CD4-positive, alpha-beta T cell treated with Interleukin-6 at 100 ng/mL for 8 hours (primary cell): ENCODE measurements at regions not wholly inside any gene's neighbourhood (a gene's known extent, or its start where the extent isn't known, plus 50 kb on each side); places are given as distances from the start of the nearest gene placed in this dataset.
A peak's percentile ranks its signal among the peaks of the same experiment; 100 is the strongest.
"Not testable (repeated sequence)": the region's sequence is repeated elsewhere in the genome, so short reads cannot be mapped to it uniquely, and the experiment has no call there.

ENCODE experiments used
- DNase-seq: peaks from one replicate; pipeline ENCODE4 v3.0.0-alpha.2; 2020; ENCODE audit warnings: mixed read lengths, low spot score

DNA sequence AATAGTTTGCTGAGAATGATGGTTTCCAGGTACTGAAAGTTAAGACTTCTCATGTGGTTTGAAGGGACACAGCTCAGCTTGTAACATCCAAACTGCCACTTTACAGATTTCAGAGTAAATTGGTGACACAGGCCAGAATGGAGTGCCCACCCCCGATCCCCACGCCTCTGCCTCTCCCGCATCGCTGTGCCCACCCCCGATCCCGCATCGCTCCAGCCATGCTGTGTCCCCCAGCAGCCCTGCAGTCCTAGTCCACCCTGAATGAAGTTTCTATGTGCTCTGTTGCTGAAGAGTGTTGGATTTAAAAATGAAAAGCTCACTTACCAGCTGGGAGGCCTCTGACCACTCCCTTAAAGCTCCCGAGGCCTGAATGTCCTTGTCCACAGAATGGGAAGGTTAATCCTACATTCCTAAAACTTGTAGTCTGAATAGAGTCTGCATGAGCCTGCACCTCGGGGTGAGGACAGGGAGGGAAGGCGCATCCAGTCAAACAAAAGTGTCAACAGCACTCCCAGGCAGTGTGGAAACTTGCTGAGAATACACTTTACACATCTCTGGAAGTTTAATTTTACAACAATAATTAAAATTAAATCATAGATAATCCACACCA, 176.4 kb upstream of the ID2 start:
- no peak for DNase-seq

DNA sequence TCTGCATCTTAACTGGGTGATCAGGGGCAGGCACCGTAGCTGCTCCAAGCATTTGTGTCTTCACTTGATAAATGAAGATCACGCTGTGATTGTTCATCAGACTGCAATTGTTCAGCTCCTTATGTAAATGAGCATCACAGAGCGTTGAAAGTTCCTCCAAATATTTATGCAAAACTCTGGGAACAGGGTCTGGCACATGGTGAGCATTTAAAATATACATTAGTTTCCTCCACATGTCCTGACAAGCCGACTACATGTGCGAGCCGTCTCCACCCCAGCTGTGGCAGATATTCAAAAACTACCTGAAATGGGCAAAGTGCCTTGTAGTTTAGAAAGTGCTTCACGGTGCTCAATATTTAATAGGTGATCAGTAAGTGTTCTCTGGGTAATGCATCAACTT, 175.1 kb upstream of the ID2 start:
- DNase-seq = no peak

DNA sequence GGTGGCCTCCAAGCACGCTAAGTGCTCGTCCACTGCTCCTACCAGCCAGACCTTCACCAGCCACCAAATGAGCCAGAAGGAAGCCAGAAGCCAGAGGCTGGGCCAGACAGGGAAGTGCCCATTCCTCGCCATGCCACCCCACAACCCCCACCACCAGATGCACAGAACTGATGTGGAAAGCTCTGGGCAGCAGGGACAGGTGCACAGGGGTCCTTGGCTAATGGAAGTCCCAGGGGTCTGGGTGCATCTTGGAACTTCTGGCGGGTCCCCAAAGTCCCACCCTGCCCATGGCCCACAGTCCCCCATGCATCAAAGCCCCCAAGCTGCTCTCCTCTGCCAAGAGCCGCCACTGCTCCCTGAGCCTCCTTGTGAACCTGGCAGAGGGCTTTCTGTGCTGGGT, 173.1 kb upstream of the ID2 start:
- no peak for DNase-seq

DNA sequence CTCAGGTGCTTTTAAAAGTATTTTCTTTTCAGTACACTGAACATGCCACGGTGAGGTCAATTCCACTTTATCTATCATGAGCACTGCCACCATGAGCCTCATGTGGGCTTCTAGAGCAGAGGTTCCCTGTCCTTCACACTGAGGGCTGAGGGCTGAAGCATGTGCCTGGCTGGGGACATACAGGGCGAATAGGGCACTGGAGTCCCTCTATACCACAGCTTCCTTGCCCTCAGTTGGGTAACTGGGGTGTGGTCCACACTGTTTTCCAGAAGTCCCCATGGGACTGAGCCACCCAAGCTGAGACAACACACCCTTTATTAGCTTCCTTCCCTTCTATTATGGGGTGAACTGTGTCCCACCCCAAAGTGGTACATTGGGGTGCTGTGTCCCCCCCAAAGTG, 172.2 kb upstream of the ID2 start:
- DNase-seq = no peak

DNA sequence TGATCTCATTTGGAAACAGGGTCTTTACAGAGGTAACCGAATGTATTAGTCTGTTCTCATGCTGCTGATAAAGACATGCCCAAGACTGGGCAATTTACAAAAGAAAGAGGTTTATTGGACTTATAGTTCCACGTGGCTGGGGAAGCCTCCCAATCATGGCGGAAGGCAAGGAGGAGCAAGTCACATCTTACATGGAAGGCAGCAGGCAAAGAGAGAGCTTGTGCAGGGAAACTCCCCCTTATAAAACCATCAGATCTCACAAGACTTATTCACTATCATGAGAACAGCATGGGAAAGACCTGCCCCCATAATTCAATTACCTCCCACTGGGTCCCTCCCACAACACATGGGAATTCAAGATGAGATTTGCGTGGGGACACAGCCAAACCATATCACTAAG, 171.8 kb upstream of the ID2 start:
- not testable (repeated sequence) for DNase-seq

DNA sequence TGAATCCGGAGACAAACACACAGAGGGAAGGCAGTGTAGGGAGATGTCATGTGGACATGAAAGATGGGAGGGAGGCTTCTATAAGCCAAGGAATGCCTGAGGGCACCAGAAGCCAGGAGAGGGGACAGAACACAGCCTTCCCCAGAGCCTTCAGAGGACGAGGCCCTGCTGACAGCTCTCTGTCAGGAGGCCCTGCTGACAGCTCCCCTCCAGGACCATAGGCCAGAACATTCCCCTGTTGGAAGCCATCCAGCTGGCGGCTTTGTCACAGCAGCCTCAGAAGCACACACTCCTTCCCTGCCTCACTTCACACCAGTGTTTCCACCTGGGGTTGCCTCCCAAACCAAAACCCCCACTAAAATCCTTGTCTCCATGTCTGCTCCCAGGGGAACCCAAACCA, 171.3 kb upstream of the ID2 start:
- no peak for DNase-seq

DNA sequence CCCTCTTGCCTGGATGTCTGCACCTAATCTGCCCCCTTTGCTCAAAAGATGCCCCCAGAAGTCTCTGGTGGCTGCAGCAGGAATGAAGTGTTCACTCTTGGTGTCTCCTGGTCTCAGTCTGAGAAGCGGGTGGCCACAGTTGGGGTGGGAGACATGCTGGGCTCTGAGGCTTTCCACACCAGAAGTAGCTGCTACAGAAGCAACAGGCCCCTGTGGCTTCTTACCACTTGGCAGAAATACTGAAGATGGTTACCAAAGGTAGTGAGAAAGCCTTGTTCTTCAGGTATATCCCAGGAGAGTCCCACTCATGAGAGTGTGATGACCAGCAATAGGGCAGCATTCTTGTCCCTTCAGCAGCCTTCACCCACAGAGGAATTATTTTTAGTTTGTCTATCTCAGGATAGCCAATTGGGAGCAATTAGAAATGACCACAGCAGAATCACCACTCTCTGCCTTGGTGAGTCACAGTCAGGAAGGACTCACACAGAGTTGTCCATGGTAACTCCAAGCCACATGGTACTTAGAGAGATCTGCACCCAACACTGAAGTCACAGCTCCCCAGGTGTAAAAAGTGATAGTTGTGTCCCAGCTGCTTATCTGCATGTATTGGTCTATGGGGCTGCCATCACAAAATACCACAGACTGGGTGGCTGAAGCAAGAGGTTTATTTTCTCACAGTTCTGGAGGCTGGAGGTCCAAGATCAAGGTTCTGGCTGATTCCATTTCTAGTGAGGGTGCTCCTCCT, 169.8 kb upstream of the ID2 start:
- DNase-seq = no peak

DNA sequence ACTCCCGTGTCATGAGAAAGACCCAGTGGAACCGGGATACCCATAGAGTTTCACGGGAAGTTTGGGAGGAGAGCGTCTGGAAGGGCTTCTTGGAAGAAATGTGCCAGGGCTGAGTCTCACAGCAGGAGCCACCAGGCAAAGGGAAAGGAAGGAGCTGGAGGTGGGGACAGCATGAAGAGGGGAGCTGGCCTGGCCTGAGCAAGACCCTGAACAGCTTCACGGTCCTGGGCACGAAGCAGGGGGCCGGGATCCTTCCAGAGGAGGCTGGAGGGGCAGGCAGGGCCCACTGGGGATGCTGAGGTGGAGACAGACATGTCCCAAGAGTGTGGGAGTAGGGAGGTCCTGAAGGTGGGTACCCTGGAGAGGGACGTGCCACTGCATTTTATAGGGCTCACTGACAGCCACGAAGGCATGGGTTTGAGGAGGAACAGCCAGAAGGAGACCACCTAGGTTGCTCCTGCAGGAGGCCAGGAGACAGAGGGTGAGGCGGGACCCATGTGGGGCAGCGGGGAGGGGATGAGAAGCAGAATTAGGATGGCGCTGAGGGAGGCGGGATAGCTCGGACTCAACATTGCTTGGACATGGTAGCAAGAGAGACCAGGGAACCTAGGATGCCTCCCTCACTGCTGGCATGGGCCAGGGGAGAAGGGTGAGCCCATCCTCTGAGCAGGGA, 168.1 kb upstream of the ID2 start:
- no peak for DNase-seq

DNA sequence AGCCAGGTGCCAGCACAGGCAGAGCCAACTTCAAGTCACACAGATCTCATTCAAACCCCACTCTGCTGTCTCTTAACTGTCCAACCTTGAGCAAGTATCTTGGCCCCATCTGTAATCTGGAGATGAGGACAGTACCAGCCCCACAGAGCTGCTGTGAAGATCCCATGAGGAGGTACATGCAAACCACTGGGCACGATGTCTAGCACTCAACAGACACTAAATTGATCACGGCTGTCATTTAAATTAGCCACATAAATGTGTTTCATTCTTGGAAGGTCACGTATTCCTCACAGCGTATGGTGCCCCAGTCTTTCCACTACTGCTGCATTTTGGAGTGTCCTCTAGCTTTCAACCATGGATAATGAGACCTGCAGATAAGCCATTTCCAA, 167.6 kb upstream of the ID2 start:
- DNase-seq = no peak

DNA sequence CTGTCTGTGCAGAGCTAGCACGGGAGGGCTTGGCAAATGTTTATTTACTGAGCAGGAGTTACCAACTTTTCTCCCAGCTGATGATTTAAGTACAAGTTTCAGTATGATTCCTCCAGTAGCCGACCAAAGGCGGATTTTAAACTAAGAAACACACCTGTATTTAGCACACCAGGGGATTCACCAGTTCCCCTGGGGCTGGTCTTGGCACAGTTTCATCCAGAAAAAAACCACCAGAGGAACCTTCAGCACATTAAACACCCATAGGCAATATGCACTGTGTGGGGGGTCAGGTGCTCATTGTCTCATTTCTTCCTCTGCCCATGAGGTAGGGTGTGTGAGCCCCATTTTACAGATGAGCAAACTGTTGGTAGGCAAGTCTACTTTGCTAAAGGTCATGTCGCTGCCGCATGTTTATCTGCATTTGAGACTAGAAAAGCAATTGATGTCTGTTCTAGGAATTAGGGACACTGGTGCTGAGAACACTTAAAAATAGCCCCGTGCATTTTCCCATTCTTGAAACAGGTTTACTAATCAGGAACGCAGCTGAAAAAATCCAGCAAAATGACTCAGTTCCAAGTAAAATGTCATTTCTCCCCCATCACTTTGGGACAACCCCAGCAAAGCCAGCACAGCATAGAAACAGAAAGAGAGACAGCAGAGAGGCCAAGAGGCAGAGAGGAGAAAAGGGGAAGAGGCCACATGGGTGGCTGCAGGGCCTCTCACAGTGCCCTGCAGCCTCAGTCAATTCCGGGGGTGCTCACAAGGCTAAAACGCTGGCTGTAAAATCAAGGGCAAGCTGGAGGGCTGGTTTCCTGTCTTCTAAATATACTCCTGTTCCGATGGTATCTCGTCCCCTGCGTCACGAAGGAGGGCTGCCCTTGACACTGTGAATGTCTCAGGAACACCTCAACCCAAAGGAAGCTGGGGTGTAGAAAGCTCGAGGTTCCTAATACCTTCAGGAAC, 166.8 kb upstream of the ID2 start:
- DNase-seq = peak; percentile 57

DNA sequence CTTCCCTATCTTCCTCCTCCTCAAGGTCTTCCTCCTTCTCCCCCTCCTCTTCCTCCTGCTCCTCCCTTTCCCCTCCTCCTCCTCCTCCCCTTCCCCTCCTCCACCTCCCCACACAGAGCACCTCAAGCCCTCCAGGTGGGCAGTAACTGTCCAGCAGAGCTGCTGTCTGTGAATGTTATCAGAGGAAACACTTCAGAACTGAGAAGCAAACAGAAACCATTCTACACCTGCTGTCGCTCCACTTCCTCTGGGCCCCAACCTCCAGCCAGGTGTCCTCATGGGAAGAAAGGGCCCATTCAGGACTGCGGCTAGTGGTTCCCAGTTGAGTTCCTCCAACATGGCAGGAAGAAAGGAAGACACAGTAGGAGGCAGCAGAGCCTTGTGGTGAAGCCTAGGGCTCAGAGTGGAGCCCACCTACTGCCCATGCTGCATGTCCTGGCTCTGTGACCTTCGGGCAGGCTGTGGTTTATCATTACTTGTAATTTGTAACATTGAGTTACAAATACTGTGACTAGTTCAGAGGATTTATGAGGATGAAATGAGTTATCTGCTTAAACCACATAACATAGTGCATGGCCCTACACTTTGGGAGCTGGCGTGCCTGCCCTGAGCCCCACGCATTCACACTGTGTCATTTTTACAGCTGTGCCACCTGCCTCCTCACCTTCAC, 165.9 kb upstream of the ID2 start:
- no peak for DNase-seq

DNA sequence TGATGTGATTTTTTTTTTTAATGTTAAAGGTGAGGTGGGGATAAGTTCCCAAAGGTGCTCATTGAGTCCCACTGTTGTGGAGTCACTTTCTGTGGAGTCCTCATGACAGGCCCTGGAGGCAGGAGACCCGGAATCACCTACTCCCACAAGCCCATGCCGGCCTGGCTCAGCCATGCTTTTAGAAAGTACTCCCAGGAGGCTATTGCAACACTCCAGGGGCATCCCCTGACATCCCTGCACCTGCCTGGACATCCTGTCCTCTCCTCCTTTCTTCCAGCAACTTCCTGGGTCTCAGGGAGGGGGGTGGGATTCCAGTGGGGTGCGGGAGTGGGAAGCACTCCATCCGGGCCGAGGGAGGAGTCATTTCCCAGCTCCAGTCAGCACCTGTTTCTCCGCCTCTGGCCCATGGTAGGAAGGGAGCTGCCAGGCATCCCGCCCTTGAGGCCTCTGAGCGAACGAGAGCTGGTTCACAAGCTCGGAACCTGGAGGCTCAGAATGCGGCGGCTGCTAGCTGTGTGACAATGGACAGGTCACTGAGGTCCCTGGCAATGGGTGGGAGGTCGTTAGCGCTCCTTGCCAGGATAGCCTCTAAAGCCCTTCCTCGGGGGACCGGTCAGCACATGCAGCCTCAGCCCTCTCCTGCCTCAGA, 163.9 kb upstream of the ID2 start:
- DNase-seq = no peak

DNA sequence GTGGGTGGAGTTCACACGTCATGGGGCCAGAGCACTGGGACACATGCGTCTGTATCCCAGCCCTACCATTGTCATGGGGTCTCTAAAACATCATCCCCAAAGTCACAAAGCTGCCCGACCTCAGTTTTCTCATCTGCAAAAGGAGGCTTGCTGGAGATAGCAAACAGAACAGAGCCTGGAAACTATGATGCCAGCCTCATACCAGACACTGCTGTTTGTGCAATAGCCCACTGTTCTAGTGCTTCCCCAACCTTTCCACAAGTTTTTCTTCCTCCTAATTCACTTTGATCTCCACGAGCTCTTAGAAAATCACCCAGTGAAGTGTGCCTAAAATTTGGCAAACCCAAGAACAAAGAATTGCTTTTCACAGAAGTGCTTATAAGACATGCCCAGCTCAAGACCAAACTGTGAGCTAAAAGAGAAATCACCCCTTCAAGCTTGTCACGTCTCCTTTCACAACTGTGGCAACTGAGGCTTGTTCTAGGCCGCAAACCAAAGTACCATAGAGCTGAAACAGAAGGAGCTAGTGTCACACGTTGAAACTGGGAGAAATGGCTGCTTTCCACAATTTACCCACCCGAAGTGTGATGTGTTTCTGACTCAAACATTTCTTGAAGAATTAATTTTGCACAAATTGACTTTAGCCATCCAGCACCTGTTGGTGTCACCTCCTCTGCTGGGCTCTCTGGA, 162.7 kb upstream of the ID2 start:
- DNase-seq = no peak

DNA sequence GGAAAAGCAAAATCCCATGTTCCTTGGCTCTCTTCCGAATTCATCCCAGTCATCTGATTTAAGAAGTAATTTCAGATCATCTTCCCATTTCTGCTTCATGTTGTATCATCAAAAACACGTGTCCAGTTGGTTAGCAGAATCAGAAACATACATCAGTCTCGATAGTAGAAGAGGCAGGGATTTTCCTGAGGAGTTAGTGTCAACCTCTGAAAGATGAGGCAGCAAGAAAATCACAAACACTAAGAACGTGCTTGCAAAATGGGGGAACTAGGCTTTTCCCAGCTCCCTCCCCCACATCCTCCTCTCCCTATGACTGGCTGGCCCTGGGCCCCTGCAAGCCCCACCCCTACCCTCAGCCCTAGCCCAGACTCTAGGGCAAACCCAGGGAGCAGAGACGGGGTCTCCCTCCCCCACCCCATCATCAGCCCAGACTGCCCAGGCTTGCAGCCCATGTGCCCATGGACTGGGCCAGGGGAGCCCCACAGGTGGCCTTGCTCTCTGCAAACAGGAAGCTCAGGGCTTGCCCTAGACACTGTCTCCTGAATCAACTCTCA, 161.0 kb upstream of the ID2 start:
- no peak for DNase-seq

DNA sequence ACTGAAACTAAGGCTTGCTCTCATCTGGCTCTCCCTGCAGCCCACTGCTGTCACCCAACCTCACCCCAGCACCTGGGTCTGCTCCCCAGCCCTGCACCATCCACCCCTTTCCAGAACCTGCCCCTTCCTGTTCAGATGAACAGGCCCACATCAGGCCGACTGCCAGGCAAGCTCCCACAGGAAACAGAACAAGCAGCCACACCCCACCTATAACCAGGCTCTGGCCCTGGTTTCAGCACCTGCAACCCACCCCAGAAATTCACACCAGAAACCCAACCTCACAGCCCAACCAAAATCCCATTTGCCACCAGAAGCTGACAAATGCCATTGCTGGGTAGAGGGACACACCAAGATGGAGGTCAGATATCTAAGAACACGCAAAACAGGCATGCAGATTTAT, 159.2 kb upstream of the ID2 start:
- peak; percentile 14 for DNase-seq

DNA sequence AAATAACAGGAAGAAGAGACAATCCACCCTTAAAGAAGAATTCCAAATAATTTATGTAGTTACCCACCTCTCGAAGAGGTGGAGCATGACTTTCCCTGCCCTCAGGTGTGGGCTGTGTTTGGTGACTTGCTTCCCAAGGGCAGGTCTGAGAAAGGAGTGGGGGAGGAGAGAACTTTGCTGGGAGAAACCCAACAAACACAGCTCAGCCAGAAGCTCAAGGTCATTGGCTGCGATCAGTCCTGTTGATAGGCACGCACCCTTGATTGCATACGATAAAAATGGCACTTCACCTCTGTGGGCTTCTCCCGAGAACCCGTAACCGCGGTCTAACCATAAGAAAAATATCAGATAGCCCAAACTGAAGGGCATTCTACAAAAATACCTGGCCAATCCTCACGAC, 157.5 kb upstream of the ID2 start:
- no peak for DNase-seq

DNA sequence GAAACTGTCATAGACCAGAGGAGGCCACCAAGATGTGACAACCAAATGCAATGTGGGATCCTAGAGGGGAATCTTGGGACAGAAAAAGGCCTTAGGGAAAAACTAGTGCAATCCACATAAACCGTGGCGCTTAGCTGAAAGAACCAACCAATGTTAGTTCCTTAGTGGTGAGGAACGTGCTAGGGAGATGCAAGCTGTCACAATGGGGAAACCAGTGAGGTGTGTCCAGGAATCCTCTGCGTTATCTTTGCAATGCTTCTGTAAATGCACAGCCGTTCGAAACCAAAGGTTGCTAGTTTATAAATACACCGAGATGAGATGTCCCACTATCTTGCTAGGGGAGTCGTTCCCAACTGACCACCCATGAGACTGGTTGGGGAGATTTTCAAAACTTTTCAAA, 157.0 kb upstream of the ID2 start:
- DNase-seq = no peak

DNA sequence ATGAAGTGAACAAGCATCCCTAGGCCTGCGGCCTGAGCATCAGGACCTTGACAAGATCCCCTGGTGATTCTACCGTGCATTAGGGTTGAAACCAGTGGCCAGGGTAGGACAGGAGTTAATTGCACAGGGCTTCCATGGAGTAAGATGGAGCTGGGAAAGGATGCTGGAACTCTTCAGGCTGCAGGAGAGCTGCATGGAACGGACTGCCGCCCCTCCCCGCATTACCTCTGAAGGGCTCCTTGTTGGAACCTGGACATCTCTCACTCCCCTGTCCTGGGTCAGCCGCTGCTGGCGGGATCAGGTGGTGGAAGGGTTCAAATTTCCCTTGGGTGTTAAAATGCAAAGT, 156.6 kb upstream of the ID2 start:
- no peak for DNase-seq

DNA sequence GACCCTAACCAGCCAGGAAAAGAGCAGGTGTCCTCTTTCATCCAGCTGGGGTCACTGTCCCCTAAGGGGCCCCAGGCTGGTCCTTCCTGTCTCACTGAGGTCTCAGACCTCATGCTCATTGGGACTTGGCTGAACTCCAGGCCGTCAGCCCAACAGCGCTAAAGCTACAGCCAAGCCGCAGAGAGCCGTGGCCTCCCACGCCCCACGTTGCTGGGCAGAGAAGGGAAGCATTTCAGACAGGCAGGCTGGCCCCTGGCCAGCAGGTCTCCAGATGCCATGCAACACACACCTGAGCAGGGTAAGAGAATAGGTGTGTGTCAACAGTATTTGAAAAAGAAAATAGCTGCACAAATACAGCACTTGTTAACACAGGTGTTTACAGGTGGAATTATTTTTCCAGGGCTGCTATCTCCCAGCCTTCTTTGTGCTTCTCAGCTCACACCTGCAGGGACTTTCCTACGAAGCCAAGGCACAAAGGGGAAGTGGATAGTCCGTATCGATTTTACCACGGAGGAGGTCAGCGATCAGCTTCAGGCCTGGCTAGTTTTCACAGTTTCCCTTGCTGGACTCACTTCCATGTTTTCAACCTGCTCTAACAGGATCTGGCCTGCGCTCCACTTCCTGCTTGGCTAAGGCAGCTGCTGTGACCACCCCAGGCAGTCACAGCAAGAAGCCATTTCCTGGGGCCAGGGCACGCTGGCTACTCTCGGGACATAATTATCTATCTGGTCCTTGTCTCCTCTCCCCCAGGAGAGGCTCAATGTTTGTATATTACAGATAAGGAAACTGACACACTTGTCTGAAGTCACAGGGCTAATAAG, 156.1 kb upstream of the ID2 start:
- DNase-seq = no peak

DNA sequence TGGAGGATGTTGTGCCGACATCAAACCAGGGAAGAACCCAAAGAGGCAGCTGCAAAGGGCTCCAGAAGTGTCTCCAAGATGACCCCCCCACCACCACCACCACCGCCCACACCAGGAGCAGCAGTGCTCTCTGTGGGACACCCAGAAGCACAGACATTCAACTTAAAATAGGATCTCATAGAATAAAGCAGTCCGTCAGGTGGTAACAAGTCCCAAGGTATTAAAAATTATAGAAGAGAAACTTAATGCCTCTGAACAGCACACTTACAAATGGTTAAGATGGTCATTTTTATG, 155.5 kb upstream of the ID2 start:
- no peak for DNase-seq
